GM19463 (cell line): ENCODE measurements at regions not wholly inside any gene's neighbourhood (a gene's known extent, or its start where the extent isn't known, plus 50 kb on each side); places are given as distances from the start of the nearest gene placed in this dataset.

Experiments used
- ATAC-seq: cut with Tn5 transposase; IDR thresholded peaks from one replicate; pipeline ENCODE4 v1.9.1; 2021; ENCODE audit warnings: mild to moderate bottlenecking, moderate library complexity; ENCODE audit not compliant: unreplicated experiment

- no peak for ATAC-seq
Observed at GRCh38 chr5:173383711-173384110, 55.5 kb upstream of the STC2 start.

- no peak for ATAC-seq
Observed at GRCh38 chr5:173378727-173379126, 50.5 kb upstream of the STC2 start.
